ENCODE measurements at regions not wholly inside any gene's neighbourhood (a gene's known extent, or its start where the extent isn't known, plus 50 kb on each side); places are given as distances from the start of the nearest gene placed in this dataset.
A peak's percentile ranks its signal among the peaks of the same experiment; 100 is the strongest.

- H3K9me3 ChIP-seq (replicated peaks; ENCODE audit: control insufficient read depth, low read depth, low read length), result no peaks in the 10 kb centered on the region
- WGBS (ENCODE audit: insufficient coverage), result no CpG with 5 or more reads among the region's 4 CpGs
- DNase-seq, result no peak
These were observed 142.9 kb upstream of the USP25 start for GRCh38 chr21:15586752-15587427.

GRCh38 chr21:15592271-15592860, 137.4 kb upstream of the USP25 start:
- peak; percentile 74 for DNase-seq
- WGBS (ENCODE audit: insufficient coverage), result no CpG with 5 or more reads among the region's 5 CpGs
- no peaks in the 10 kb centered on the region for H3K36me3 ChIP-seq (ENCODE audit: control insufficient read depth, insufficient read depth, low read length)
- no peaks in the 10 kb centered on the region for H3K27me3 ChIP-seq (ENCODE audit: control insufficient read depth, insufficient read depth, low read length)
- no peak overlapping the region for H3K27ac ChIP-seq (ENCODE audit: low read length)
- no peak overlapping the region for H3K4me3 ChIP-seq (ENCODE audit: low read length)
- H3K9me3 ChIP-seq (replicated peaks; ENCODE audit: control insufficient read depth, low read depth, low read length), result no peaks in the 10 kb centered on the region
- H3K4me1 ChIP-seq (ENCODE audit: control insufficient read depth, insufficient read depth, low read length), result no peaks in the 10 kb centered on the region

More at GRCh38 chr21:15586752-15587427, 142.9 kb upstream of the USP25 start:
- Histone ChIP-seq H3K27me3 (ENCODE audit: control insufficient read depth, insufficient read depth, low read length) (no peaks in the 10 kb centered on the region), H3K4me3 (ENCODE audit: low read length) (no peak overlapping the region), H3K27ac (ENCODE audit: low read length) (no peak overlapping the region), H3K4me1 (ENCODE audit: control insufficient read depth, insufficient read depth, low read length) (no peaks in the 10 kb centered on the region), H3K36me3 (ENCODE audit: control insufficient read depth, insufficient read depth, low read length) (no peaks in the 10 kb centered on the region)

GRCh38 chr21:15592957-15593356, 136.8 kb upstream of the USP25 start:
- no peaks in the 10 kb centered on the region for H3K4me1 ChIP-seq (ENCODE audit: control insufficient read depth, insufficient read depth, low read length)
- no peaks in the 10 kb centered on the region for H3K9me3 ChIP-seq (replicated peaks; ENCODE audit: control insufficient read depth, low read depth, low read length)
- no peaks in the 10 kb centered on the region for H3K27me3 ChIP-seq (ENCODE audit: control insufficient read depth, insufficient read depth, low read length)
- H3K4me3 ChIP-seq (ENCODE audit: low read length), result no peak overlapping the region
- H3K27ac ChIP-seq (ENCODE audit: low read length), result no peak overlapping the region
- DNase-seq, result no peak
- H3K36me3 ChIP-seq (ENCODE audit: control insufficient read depth, insufficient read depth, low read length), result no peaks in the 10 kb centered on the region

- H3K4me3 ChIP-seq (ENCODE audit: low read length), result no peak overlapping the region
- H3K36me3 ChIP-seq (ENCODE audit: control insufficient read depth, insufficient read depth, low read length), result no peaks in the 10 kb centered on the region
These were observed 128.4 kb upstream of the USP25 start for GRCh38 chr21:15601390-15601789.

GRCh38 chr21:15604413-15604812, 125.4 kb upstream of the USP25 start:
- H3K4me1 ChIP-seq (ENCODE audit: control insufficient read depth, insufficient read depth, low read length), result peaks cover 5% of the 10 kb centered on the region
- no CpG with 5 or more reads among the region's 2 CpGs for WGBS (ENCODE audit: insufficient coverage)
- H3K4me3 ChIP-seq (ENCODE audit: low read length), result no peak overlapping the region
- DNase-seq, result peak; percentile 50
- no peaks in the 10 kb centered on the region for H3K27me3 ChIP-seq (ENCODE audit: control insufficient read depth, insufficient read depth, low read length)
- no peaks in the 10 kb centered on the region for H3K9me3 ChIP-seq (replicated peaks; ENCODE audit: control insufficient read depth, low read depth, low read length)
- no peaks in the 10 kb centered on the region for H3K36me3 ChIP-seq (ENCODE audit: control insufficient read depth, insufficient read depth, low read length)
- H3K27ac ChIP-seq (ENCODE audit: low read length), result no peak overlapping the region

More at GRCh38 chr21:15601390-15601789, 128.4 kb upstream of the USP25 start:
- Histone ChIP-seq H3K27me3 (ENCODE audit: control insufficient read depth, insufficient read depth, low read length) (no peaks in the 10 kb centered on the region), H3K27ac (ENCODE audit: low read length) (no peak overlapping the region), H3K9me3 (replicated peaks; ENCODE audit: control insufficient read depth, low read depth, low read length) (no peaks in the 10 kb centered on the region), H3K4me1 (ENCODE audit: control insufficient read depth, insufficient read depth, low read length) (peaks cover 5% of the 10 kb centered on the region)
- no peak for DNase-seq

- H3K27ac ChIP-seq (ENCODE audit: low read length), result no peak overlapping the region
- H3K4me1 ChIP-seq (ENCODE audit: control insufficient read depth, insufficient read depth, low read length), result no peaks in the 10 kb centered on the region
- no CpG with 5 or more reads among the region's 1 CpG for WGBS (ENCODE audit: insufficient coverage)
- H3K4me3 ChIP-seq (ENCODE audit: low read length), result no peak overlapping the region
- peak; percentile 40 for DNase-seq
- H3K36me3 ChIP-seq (ENCODE audit: control insufficient read depth, insufficient read depth, low read length), result no peaks in the 10 kb centered on the region
- no peaks in the 10 kb centered on the region for H3K27me3 ChIP-seq (ENCODE audit: control insufficient read depth, insufficient read depth, low read length)
- H3K9me3 ChIP-seq (replicated peaks; ENCODE audit: control insufficient read depth, low read depth, low read length), result no peaks in the 10 kb centered on the region
These were observed 115.0 kb upstream of the USP25 start for GRCh38 chr21:15614766-15615165.

- no peaks in the 10 kb centered on the region for H3K36me3 ChIP-seq (ENCODE audit: control insufficient read depth, insufficient read depth, low read length)
- no peak overlapping the region for H3K27ac ChIP-seq (ENCODE audit: low read length)
- no peak for DNase-seq
- H3K4me3 ChIP-seq (ENCODE audit: low read length), result no peak overlapping the region
- no CpG with 5 or more reads among the region's 2 CpGs for WGBS (ENCODE audit: insufficient coverage)
- no peaks in the 10 kb centered on the region for H3K27me3 ChIP-seq (ENCODE audit: control insufficient read depth, insufficient read depth, low read length)
- no peaks in the 10 kb centered on the region for H3K4me1 ChIP-seq (ENCODE audit: control insufficient read depth, insufficient read depth, low read length)
- H3K9me3 ChIP-seq (replicated peaks; ENCODE audit: control insufficient read depth, low read depth, low read length), result no peaks in the 10 kb centered on the region
These were observed 112.8 kb upstream of the USP25 start for GRCh38 chr21:15616864-15617574.

GRCh38 chr21:15617964-15618363, 111.8 kb upstream of the USP25 start:
- no peaks in the 10 kb centered on the region for H3K27me3 ChIP-seq (ENCODE audit: control insufficient read depth, insufficient read depth, low read length)
- no peaks in the 10 kb centered on the region for H3K4me1 ChIP-seq (ENCODE audit: control insufficient read depth, insufficient read depth, low read length)
- DNase-seq, result peak; percentile 48
- H3K9me3 ChIP-seq (replicated peaks; ENCODE audit: control insufficient read depth, low read depth, low read length), result no peaks in the 10 kb centered on the region
- WGBS (ENCODE audit: insufficient coverage), result no CpG with 5 or more reads among the region's 3 CpGs
- H3K27ac ChIP-seq (ENCODE audit: low read length), result no peak overlapping the region
- no peak overlapping the region for H3K4me3 ChIP-seq (ENCODE audit: low read length)
- no peaks in the 10 kb centered on the region for H3K36me3 ChIP-seq (ENCODE audit: control insufficient read depth, insufficient read depth, low read length)

- Histone ChIP-seq H3K36me3 (ENCODE audit: control insufficient read depth, insufficient read depth, low read length) (no peaks in the 10 kb centered on the region), H3K4me3 (ENCODE audit: low read length) (no peak overlapping the region), H3K9me3 (replicated peaks; ENCODE audit: control insufficient read depth, low read depth, low read length) (no peaks in the 10 kb centered on the region), H3K27me3 (ENCODE audit: control insufficient read depth, insufficient read depth, low read length) (no peaks in the 10 kb centered on the region), H3K4me1 (ENCODE audit: control insufficient read depth, insufficient read depth, low read length) (no peaks in the 10 kb centered on the region), H3K27ac (ENCODE audit: low read length) (no peak overlapping the region)
- DNase-seq, result no peak
- WGBS (ENCODE audit: insufficient coverage), result 100% methylated on average over 1 of the region's 2 CpGs
These were observed 108.9 kb upstream of the USP25 start for GRCh38 chr21:15620892-15621291.

GRCh38 chr21:15624646-15625045, 105.1 kb upstream of the USP25 start:
- H3K27ac ChIP-seq (ENCODE audit: low read length), result no peak overlapping the region
- WGBS (ENCODE audit: insufficient coverage), result no CpG with 5 or more reads among the region's 2 CpGs
- no peak overlapping the region for H3K4me3 ChIP-seq (ENCODE audit: low read length)
- H3K27me3 ChIP-seq (ENCODE audit: control insufficient read depth, insufficient read depth, low read length), result no peaks in the 10 kb centered on the region
- H3K36me3 ChIP-seq (ENCODE audit: control insufficient read depth, insufficient read depth, low read length), result no peaks in the 10 kb centered on the region
- H3K4me1 ChIP-seq (ENCODE audit: control insufficient read depth, insufficient read depth, low read length), result no peaks in the 10 kb centered on the region
- DNase-seq, result no peak
- H3K9me3 ChIP-seq (replicated peaks; ENCODE audit: control insufficient read depth, low read depth, low read length), result no peaks in the 10 kb centered on the region

Measured in muscle of leg (tissue), 3 donors.